Mesendoderm (in vitro differentiated cells): ENCODE measurements at regions not wholly inside any gene's neighbourhood (a gene's known extent, or its start where the extent isn't known, plus 50 kb on each side); places are given as distances from the start of the nearest gene placed in this dataset.

Source experiments
- DNase-seq: peaks from one replicate; pipeline ENCODE4 v3.0.0; 2013
- H2AK5ac ChIP-seq: 2 replicates; pipeline ENCODE4 v1.6.1; 2013; ENCODE audit warnings: low read length, inconsistent platforms
- H2BK120ac ChIP-seq: 2 replicates; pipeline ENCODE4 v1.6.1; 2013; ENCODE audit warnings: low read depth, mild to moderate bottlenecking, low read length, moderate library complexity, mixed read lengths
- H2BK15ac ChIP-seq: replicated peaks from 2 replicates; pipeline ENCODE4 v1.6.1; 2013; ENCODE audit warnings: low read depth, mild to moderate bottlenecking, moderate library complexity
- H2BK5ac ChIP-seq: 2 replicates; pipeline ENCODE4 v1.6.1; 2013; ENCODE audit warnings: low read length, inconsistent platforms
- H3K18ac ChIP-seq: 2 replicates; pipeline ENCODE4 v1.6.1; 2013; ENCODE audit warnings: mild to moderate bottlenecking, low read length, mixed read lengths
- H3K23ac ChIP-seq: one replicate; pipeline ENCODE4 v1.6.1; 2013; ENCODE audit warnings: low read length
- H3K27ac ChIP-seq: 2 replicates; pipeline ENCODE4 v1.5.1; 2013; ENCODE audit warnings: low read depth, mild to moderate bottlenecking, inconsistent platforms, low read length, moderate library complexity
- H3K27me3 ChIP-seq: 2 replicates; pipeline ENCODE4 v1.6.1; 2013; ENCODE audit warnings: low read length, control low read depth, mild to moderate bottlenecking, inconsistent platforms; ENCODE audit not compliant: insufficient read depth, poor library complexity
- H3K36me3 ChIP-seq: 2 replicates; pipeline ENCODE4 v1.6.1; 2013; ENCODE audit warnings: low read length, inconsistent platforms; ENCODE audit not compliant: control insufficient read depth, insufficient read depth
- H3K4ac ChIP-seq: one replicate; pipeline ENCODE4 v1.6.1; 2013; ENCODE audit warnings: low read depth, mild to moderate bottlenecking, low read length, moderate library complexity
- H3K4me1 ChIP-seq: 2 replicates; pipeline ENCODE4 v1.6.1; 2013; ENCODE audit warnings: low read depth, low read length, inconsistent platforms; ENCODE audit not compliant: control insufficient read depth
- H3K4me2 ChIP-seq: 2 replicates; pipeline ENCODE4 v1.6.1; 2013; ENCODE audit warnings: low read length
- H3K4me3 ChIP-seq: 2 replicates; pipeline ENCODE4 v1.5.1; 2013; ENCODE audit warnings: mild to moderate bottlenecking, low read length
- H3K56ac ChIP-seq: one replicate; pipeline ENCODE4 v1.6.1; 2013; ENCODE audit warnings: low read length
- H3K79me1 ChIP-seq: 2 replicates; pipeline ENCODE4 v1.6.1; 2013; ENCODE audit warnings: low read length, inconsistent platforms
- H3K79me2 ChIP-seq: 2 replicates; pipeline ENCODE4 v1.6.1; 2013; ENCODE audit warnings: mild to moderate bottlenecking, low read length; ENCODE audit not compliant: control insufficient read depth, insufficient read depth
- H3K9ac ChIP-seq: 2 replicates; pipeline ENCODE4 v1.6.1; 2013; ENCODE audit warnings: low read length, inconsistent platforms
- H4K5ac ChIP-seq: one replicate; pipeline ENCODE4 v1.6.1; 2013; ENCODE audit warnings: low read length
- H4K8ac ChIP-seq: one replicate; pipeline ENCODE4 v1.6.1; 2013; ENCODE audit warnings: low read depth, mild to moderate bottlenecking, control low read depth, low read length, moderate library complexity
- WGBS: extraction: QIAGEN DNeasy Blood & Tissue Kit; methylation state at CpG from one replicate; pipeline ENCODE4 v1.1.7; 2013; ENCODE audit warnings: low lambda C conversion rate, missing lambda C conversion rate; ENCODE audit not compliant: insufficient coverage; ENCODE audit errors: extremely low coverage; 5-methylcytosine and 5-hydroxymethylcytosine counted together

- Histone ChIP-seq H2BK120ac (no peak overlapping the region), H3K4me3 (no peak overlapping the region), H3K4ac (no peak overlapping the region), H3K4me1 (no peaks in the 10 kb centered on the region), H2AK5ac (no peak overlapping the region), H3K79me1 (no peaks in the 10 kb centered on the region), H4K8ac (no peak overlapping the region), H2BK15ac (no peak overlapping the region), H3K18ac (no peak overlapping the region), H3K56ac (no peak overlapping the region), H2BK5ac (no peak overlapping the region), H3K36me3 (no peaks in the 10 kb centered on the region), H3K79me2 (no peaks in the 10 kb centered on the region), H3K23ac (no peak overlapping the region), H3K4me2 (no peak overlapping the region), H3K27ac (no peak overlapping the region), H3K9ac (no peak overlapping the region), H3K27me3 (no peaks in the 10 kb centered on the region), H4K5ac (no peak overlapping the region)
- peak; percentile 33 for DNase-seq
- no CpG with 5 or more reads among the region's 7 CpGs for WGBS
These were observed 1203.4 kb downstream of the MAT2B start for GRCh38 chr5:164708831-164709230.

GRCh38 chr5:164713682-164714081 lies 1208.3 kb downstream of the MAT2B start:
- no peaks in the 10 kb centered on the region for H3K4me1 ChIP-seq
- no peak overlapping the region for H3K23ac ChIP-seq
- no peak overlapping the region for H4K5ac ChIP-seq
- no peaks in the 10 kb centered on the region for H3K27me3 ChIP-seq
- no peak overlapping the region for H2BK5ac ChIP-seq
- H4K8ac ChIP-seq: no peak overlapping the region
- H2AK5ac ChIP-seq: no peak overlapping the region
- no peak overlapping the region for H3K27ac ChIP-seq
- H2BK15ac ChIP-seq: no peak overlapping the region
- H3K36me3 ChIP-seq: no peaks in the 10 kb centered on the region
- no peak overlapping the region for H3K18ac ChIP-seq
- no peak overlapping the region for H3K9ac ChIP-seq
- no peak overlapping the region for H3K4me3 ChIP-seq
- no peak overlapping the region for H3K4me2 ChIP-seq
- H2BK120ac ChIP-seq: no peak overlapping the region
- no peak for DNase-seq
- no peaks in the 10 kb centered on the region for H3K79me1 ChIP-seq
- WGBS: no CpG with 5 or more reads among the region's 2 CpGs
- no peak overlapping the region for H3K4ac ChIP-seq
- H3K79me2 ChIP-seq: no peaks in the 10 kb centered on the region
- H3K56ac ChIP-seq: no peak overlapping the region

- H3K79me1 ChIP-seq: no peaks in the 10 kb centered on the region
- no peak overlapping the region for H2BK120ac ChIP-seq
- no peaks in the 10 kb centered on the region for H3K4me1 ChIP-seq
- H3K9ac ChIP-seq: no peak overlapping the region
- H3K27ac ChIP-seq: no peak overlapping the region
- H2AK5ac ChIP-seq: no peak overlapping the region
- H3K27me3 ChIP-seq: no peaks in the 10 kb centered on the region
- H3K79me2 ChIP-seq: no peaks in the 10 kb centered on the region
- H3K36me3 ChIP-seq: no peaks in the 10 kb centered on the region
- H3K4ac ChIP-seq: no peak overlapping the region
- H3K56ac ChIP-seq: no peak overlapping the region
- DNase-seq: no peak
- no peak overlapping the region for H4K5ac ChIP-seq
- H3K18ac ChIP-seq: no peak overlapping the region
- H2BK15ac ChIP-seq: no peak overlapping the region
- no peak overlapping the region for H3K23ac ChIP-seq
- no peak overlapping the region for H2BK5ac ChIP-seq
- H3K4me3 ChIP-seq: no peak overlapping the region
- H4K8ac ChIP-seq: no peak overlapping the region
- H3K4me2 ChIP-seq: no peak overlapping the region
These were observed 1215.7 kb downstream of the MAT2B start for GRCh38 chr5:164721116-164721515.

- Histone ChIP-seq H3K4ac (no peak overlapping the region), H2BK120ac (no peak overlapping the region), H3K56ac (no peak overlapping the region), H3K4me2 (no peak overlapping the region), H2BK5ac (no peak overlapping the region), H3K27me3 (no peaks in the 10 kb centered on the region), H3K27ac (no peak overlapping the region), H3K9ac (no peak overlapping the region), H2BK15ac (no peak overlapping the region), H3K23ac (no peak overlapping the region), H3K79me2 (no peaks in the 10 kb centered on the region), H3K18ac (no peak overlapping the region), H4K8ac (no peak overlapping the region), H4K5ac (no peak overlapping the region), H3K4me3 (no peak overlapping the region), H3K79me1 (no peaks in the 10 kb centered on the region), H3K36me3 (no peaks in the 10 kb centered on the region), H2AK5ac (no peak overlapping the region), H3K4me1 (no peaks in the 10 kb centered on the region)
- no peak for DNase-seq
- WGBS: no CpG with 5 or more reads among the region's 1 CpG
These were observed 1216.2 kb downstream of the MAT2B start for GRCh38 chr5:164721656-164722055.

DNA sequence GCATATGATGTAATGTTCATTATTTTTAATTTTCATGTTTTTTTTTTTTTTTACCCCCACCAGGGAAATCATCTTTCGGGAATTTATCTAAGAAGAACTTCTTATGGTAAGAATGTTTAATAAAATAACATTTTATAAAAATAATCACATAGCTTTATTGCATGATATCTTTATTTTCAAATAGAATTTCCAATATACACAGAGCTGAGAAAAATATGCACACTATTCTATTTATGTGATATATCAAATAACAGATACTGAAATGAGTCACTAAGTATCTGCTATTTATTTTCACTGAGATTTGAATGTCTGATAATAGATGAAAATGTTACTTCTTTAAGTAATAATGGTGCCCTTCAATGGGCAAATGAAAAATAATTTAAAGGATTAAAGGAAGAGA lies 1217.3 kb downstream of the MAT2B start:
- Histone ChIP-seq H3K9ac (no peak overlapping the region), H3K79me2 (no peaks in the 10 kb centered on the region), H3K79me1 (no peaks in the 10 kb centered on the region), H2BK120ac (no peak overlapping the region), H3K4me3 (no peak overlapping the region), H3K4ac (no peak overlapping the region), H4K8ac (no peak overlapping the region), H3K23ac (no peak overlapping the region), H2BK15ac (no peak overlapping the region), H3K27ac (no peak overlapping the region), H3K18ac (no peak overlapping the region), H3K4me1 (no peaks in the 10 kb centered on the region), H3K36me3 (no peaks in the 10 kb centered on the region), H4K5ac (no peak overlapping the region), H3K56ac (no peak overlapping the region), H2BK5ac (no peak overlapping the region), H2AK5ac (no peak overlapping the region), H3K27me3 (no peaks in the 10 kb centered on the region), H3K4me2 (no peak overlapping the region)
- no peak for DNase-seq
- no CpG with 5 or more reads among the region's 1 CpG for WGBS

- no peak overlapping the region for H2AK5ac ChIP-seq
- no peaks in the 10 kb centered on the region for H3K79me2 ChIP-seq
- H3K27ac ChIP-seq: no peak overlapping the region
- H3K4me1 ChIP-seq: no peaks in the 10 kb centered on the region
- no peaks in the 10 kb centered on the region for H3K36me3 ChIP-seq
- H2BK15ac ChIP-seq: no peak overlapping the region
- H4K8ac ChIP-seq: no peak overlapping the region
- no peak overlapping the region for H2BK5ac ChIP-seq
- H3K4me3 ChIP-seq: no peak overlapping the region
- no peak for DNase-seq
- H3K4ac ChIP-seq: no peak overlapping the region
- no peak overlapping the region for H4K5ac ChIP-seq
- H3K4me2 ChIP-seq: no peak overlapping the region
- WGBS: no CpG with 5 or more reads among the region's 2 CpGs
- no peak overlapping the region for H2BK120ac ChIP-seq
- no peak overlapping the region for H3K56ac ChIP-seq
- no peak overlapping the region for H3K9ac ChIP-seq
- H3K27me3 ChIP-seq: no peaks in the 10 kb centered on the region
- no peak overlapping the region for H3K23ac ChIP-seq
- no peak overlapping the region for H3K18ac ChIP-seq
- no peaks in the 10 kb centered on the region for H3K79me1 ChIP-seq
These were observed 1221.6 kb downstream of the MAT2B start for GRCh38 chr5:164727012-164727411.
